Fibroblast of lung (primary cell): ENCODE measurements at regions not wholly inside any gene's neighbourhood (a gene's known extent, or its start where the extent isn't known, plus 50 kb on each side); places are given as distances from the start of the nearest gene placed in this dataset.

ENCODE experiments used
- EZH2 ChIP-seq: IDR thresholded peaks from 2 replicates; pipeline ENCODE4 v1.5.1; 2012; ENCODE audit warnings: low read length, control low read depth, mild to moderate bottlenecking; ENCODE audit errors: missing control alignments
- TF ChIP-seq, protein P1 (sequence below), 2 donors: IDR thresholded peaks in 1 of 2; conservative IDR thresholded peaks in 1 of 2; 1 replicate in 1 of 2; 2 replicates in 1 of 2; pipeline ENCODE4 v1.5.1; 2011 to 2012; ENCODE audit warnings: low read length in 2 of 2, control low read depth in 1 of 2, inconsistent platforms in 1 of 2, low read depth in 1 of 2, mild to moderate bottlenecking in 1 of 2

DNA sequence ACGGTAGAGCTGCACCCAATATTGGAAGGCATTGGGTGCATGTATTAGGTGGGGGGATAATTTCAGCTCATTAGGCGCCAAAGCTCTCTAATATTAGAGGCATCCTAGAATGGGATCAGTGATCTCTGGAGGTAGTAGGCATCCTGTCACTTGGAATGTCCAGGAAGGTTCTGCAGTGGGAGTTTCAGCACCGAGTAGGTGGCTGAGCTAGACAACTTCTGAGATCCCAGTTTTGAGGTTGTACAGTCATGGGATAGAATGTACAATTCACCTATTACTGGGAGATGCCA is 210.9 kb downstream of the MYCN start:
- TF ChIP-seq, protein P1, sequence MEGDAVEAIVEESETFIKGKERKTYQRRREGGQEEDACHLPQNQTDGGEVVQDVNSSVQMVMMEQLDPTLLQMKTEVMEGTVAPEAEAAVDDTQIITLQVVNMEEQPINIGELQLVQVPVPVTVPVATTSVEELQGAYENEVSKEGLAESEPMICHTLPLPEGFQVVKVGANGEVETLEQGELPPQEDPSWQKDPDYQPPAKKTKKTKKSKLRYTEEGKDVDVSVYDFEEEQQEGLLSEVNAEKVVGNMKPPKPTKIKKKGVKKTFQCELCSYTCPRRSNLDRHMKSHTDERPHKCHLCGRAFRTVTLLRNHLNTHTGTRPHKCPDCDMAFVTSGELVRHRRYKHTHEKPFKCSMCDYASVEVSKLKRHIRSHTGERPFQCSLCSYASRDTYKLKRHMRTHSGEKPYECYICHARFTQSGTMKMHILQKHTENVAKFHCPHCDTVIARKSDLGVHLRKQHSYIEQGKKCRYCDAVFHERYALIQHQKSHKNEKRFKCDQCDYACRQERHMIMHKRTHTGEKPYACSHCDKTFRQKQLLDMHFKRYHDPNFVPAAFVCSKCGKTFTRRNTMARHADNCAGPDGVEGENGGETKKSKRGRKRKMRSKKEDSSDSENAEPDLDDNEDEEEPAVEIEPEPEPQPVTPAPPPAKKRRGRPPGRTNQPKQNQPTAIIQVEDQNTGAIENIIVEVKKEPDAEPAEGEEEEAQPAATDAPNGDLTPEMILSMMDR (conservative IDR thresholded peaks at IDR 0.05 in 1 of 2, IDR thresholded peaks at IDR 0.05 in 1 of 2; ENCODE audit: low read depth in 1 of 2, low read length in 2 of 2), result no peak
- TF ChIP-seq EZH2, result no peak
